ENCODE measurements at regions not wholly inside any gene's neighbourhood (a gene's known extent, or its start where the extent isn't known, plus 50 kb on each side); places are given as distances from the start of the nearest gene placed in this dataset.
"Not testable (repeated sequence)": the region's sequence is repeated elsewhere in the genome, so short reads cannot be mapped to it uniquely, and the experiment has no call there.

DNA sequence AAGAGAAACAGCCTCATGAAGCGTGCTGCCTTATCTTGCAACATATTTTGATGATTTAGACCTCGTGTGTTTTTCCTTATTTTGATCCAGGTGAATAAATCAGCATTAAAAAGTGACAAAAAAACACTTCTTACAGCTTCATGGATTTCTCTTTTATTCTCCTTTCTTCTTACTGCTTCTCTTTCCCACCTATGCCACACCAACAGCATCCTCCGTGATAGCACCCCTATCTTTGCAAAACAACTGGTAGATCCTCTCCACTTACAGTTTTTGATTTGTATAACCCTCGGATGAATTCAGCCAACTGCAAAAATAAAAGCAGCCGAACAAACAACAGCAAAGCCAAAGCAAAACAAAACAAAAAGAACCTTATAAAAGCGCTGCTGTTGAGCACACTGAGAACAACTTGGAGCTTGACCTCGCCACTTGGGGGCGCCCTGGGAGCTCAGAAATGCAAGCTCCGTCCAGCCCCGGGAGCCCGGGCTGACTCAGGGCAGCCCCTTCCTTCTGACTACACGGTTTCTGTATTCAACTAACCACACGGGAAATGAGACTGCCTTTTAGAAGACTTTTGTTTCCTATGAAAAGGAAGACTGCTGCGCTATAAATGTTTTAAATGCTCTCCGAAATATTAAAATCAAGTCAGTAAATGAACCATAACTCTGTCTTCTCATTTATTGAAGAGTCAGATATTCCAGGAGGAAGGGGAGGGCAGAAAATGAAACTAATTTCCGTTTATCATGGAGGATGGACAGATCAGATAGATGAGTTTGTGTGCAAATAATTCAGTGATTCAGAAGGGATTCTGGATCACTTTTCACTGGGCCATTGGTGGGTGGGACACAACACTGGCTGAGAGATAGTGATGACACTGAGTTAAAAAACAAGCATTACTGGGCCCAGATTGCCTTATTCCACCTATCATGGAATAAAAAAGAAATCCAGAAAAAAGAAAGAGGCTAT lies 186.8 kb downstream of the ATP6V0E2 start:
- TF ChIP-seq CTCF (IDR thresholded peaks at IDR 0.05) = peak in 2 of 3 experiments; percentile 36 to 41
- not testable (repeated sequence) for TF ChIP-seq POLR2A (IDR thresholded peaks at IDR 0.05; ENCODE audit: low read depth); POLR2AphosphoS5 (IDR thresholded peaks at IDR 0.05); EP300 (IDR thresholded peaks at IDR 0.05)

Measured in esophagus muscularis mucosa (tissue), 4 donors.